Cardiac muscle cell (in vitro differentiated cells and primary cell): ENCODE measurements at regions not wholly inside any gene's neighbourhood (a gene's known extent, or its start where the extent isn't known, plus 50 kb on each side); places are given as distances from the start of the nearest gene placed in this dataset.

Experiments
- DNase-seq, 2 donors: peaks; one replicate each; pipeline versions ENCODE4 v3.0.0 to v3.0.0-alpha.2; 2010 to 2017; ENCODE audit warnings: low read depth in 1 of 2, low spot score in 1 of 2
- H3K27ac ChIP-seq: fragments of 200-600 bp; sonication (generic); 2 replicates; pipeline ENCODE4 v1.5.1; 2016
- H3K27me3 ChIP-seq: fragments of 200-600 bp; sonication (generic); 2 replicates; pipeline ENCODE4 v1.6.0; 2016; ENCODE audit warnings: control low read depth
- H3K36me3 ChIP-seq: fragments of 200-600 bp; sonication (generic); 2 replicates; pipeline ENCODE4 v1.5.1; 2016; ENCODE audit warnings: control low read depth
- H3K4me1 ChIP-seq: fragments of 200-600 bp; sonication (generic); 2 replicates; pipeline ENCODE4 v1.8.1; 2017; ENCODE audit warnings: low read depth, mild to moderate bottlenecking, mixed run types
- H3K4me3 ChIP-seq: fragments of 200-600 bp; sonication (generic); 2 replicates; pipeline ENCODE4 v1.5.1; 2016; ENCODE audit warnings: mild to moderate bottlenecking
- H3K9me3 ChIP-seq: fragments of 200-600 bp; sonication (generic); 2 replicates; pipeline ENCODE4 v1.5.1; 2017; ENCODE audit warnings: low read depth, mild to moderate bottlenecking, control low read depth
- TF ChIP-seq, protein P1 (sequence below): IDR thresholded peaks from 2 replicates; pipeline ENCODE4 v1.5.1; 2012; ENCODE audit warnings: low read depth, mild to moderate bottlenecking, low read length

GRCh38 chr2:143822736-143823135 is 693.5 kb downstream of the ARHGAP15 start:
- Histone ChIP-seq H3K9me3 (no peaks in the 10 kb centered on the region), H3K4me1 (peaks cover 8% of the 10 kb centered on the region), H3K36me3 (no peaks in the 10 kb centered on the region), H3K27me3 (peaks cover 25% of the 10 kb centered on the region), H3K27ac (no peak overlapping the region), H3K4me3 (no peak overlapping the region)
- no peak for DNase-seq
- TF ChIP-seq, protein P1, sequence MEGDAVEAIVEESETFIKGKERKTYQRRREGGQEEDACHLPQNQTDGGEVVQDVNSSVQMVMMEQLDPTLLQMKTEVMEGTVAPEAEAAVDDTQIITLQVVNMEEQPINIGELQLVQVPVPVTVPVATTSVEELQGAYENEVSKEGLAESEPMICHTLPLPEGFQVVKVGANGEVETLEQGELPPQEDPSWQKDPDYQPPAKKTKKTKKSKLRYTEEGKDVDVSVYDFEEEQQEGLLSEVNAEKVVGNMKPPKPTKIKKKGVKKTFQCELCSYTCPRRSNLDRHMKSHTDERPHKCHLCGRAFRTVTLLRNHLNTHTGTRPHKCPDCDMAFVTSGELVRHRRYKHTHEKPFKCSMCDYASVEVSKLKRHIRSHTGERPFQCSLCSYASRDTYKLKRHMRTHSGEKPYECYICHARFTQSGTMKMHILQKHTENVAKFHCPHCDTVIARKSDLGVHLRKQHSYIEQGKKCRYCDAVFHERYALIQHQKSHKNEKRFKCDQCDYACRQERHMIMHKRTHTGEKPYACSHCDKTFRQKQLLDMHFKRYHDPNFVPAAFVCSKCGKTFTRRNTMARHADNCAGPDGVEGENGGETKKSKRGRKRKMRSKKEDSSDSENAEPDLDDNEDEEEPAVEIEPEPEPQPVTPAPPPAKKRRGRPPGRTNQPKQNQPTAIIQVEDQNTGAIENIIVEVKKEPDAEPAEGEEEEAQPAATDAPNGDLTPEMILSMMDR = no peak

DNA sequence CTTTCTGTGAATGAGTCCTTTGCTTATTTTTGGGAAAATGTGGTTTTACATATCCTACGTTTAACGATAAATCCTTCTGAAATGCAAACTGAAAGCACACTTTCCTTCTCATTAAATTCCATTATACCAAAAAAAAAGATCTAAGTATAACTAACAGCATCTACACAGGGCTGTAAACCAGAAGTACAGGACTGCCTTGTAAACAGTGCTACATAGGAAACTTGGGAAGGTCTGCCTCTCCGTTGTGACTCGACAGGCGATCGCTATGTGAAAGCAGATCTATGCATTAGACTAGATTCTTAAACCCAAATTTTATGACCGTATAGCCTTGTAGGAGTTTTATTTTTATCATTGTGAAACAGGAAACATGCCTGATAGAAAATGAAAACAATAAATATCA is 690.5 kb downstream of the ARHGAP15 start:
- DNase-seq = no peak
- Histone ChIP-seq H3K4me1 (peaks cover 8% of the 10 kb centered on the region), H3K4me3 (no peak overlapping the region), H3K27ac (no peak overlapping the region), H3K27me3 (peaks cover 28% of the 10 kb centered on the region), H3K36me3 (no peaks in the 10 kb centered on the region), H3K9me3 (no peaks in the 10 kb centered on the region)
- TF ChIP-seq, protein P1 = no peak

GRCh38 chr2:143819190-143819735 is 690.0 kb downstream of the ARHGAP15 start:
- no peak overlapping the region for H3K4me3 ChIP-seq
- peak in 1 of 2 donors; percentile 90 for DNase-seq
- peaks cover 8% of the 10 kb centered on the region for H3K4me1 ChIP-seq
- no peak overlapping the region for H3K27ac ChIP-seq
- no peaks in the 10 kb centered on the region for H3K36me3 ChIP-seq
- peaks cover 28% of the 10 kb centered on the region for H3K27me3 ChIP-seq
- H3K9me3 ChIP-seq = no peaks in the 10 kb centered on the region
- TF ChIP-seq, protein P1 = no peak
